H9 (cell line): ENCODE measurements at regions not wholly inside any gene's neighbourhood (a gene's known extent, or its start where the extent isn't known, plus 50 kb on each side); places are given as distances from the start of the nearest gene placed in this dataset.

Experiments
- DNase-seq: peaks from one replicate; pipeline ENCODE4 v3.0.0-alpha.2; 2017
- H2AFZ ChIP-seq: one replicate; pipeline ENCODE4 v1.6.1; 2013; ENCODE audit warnings: mild to moderate bottlenecking, low read length, control low read depth, moderate library complexity
- H2AK5ac ChIP-seq: 2 replicates; pipeline ENCODE4 v1.6.1; 2013; ENCODE audit warnings: low read length, control low read depth, mixed read lengths; ENCODE audit not compliant: insufficient read length
- H2BK120ac ChIP-seq: one replicate; pipeline ENCODE4 v1.6.1; 2013; ENCODE audit warnings: low read depth, mild to moderate bottlenecking, low read length, control low read depth, inconsistent platforms; ENCODE audit not compliant: poor library complexity, severe bottlenecking
- H2BK12ac ChIP-seq: 2 replicates; pipeline ENCODE4 v1.6.1; 2013; ENCODE audit warnings: low read length, control low read depth, mixed read lengths, low read depth; ENCODE audit not compliant: insufficient read length
- H2BK15ac ChIP-seq: 2 replicates; pipeline ENCODE4 v1.6.1; 2013; ENCODE audit warnings: low read depth, low read length, control low read depth
- H2BK20ac ChIP-seq: one replicate; pipeline ENCODE4 v1.6.1; 2013; ENCODE audit warnings: low read depth, mild to moderate bottlenecking, low read length, control low read depth, inconsistent platforms; ENCODE audit not compliant: poor library complexity, severe bottlenecking
- H2BK5ac ChIP-seq: 2 replicates; pipeline ENCODE4 v1.6.1; 2013; ENCODE audit warnings: low read length, control low read depth, mixed read lengths; ENCODE audit not compliant: insufficient read length
- H3K14ac ChIP-seq: 2 replicates; pipeline ENCODE4 v1.6.1; 2013; ENCODE audit warnings: low read length, control low read depth; ENCODE audit not compliant: insufficient read depth
- H3K18ac ChIP-seq: 2 replicates; pipeline ENCODE4 v1.6.1; 2013; ENCODE audit warnings: low read depth, mild to moderate bottlenecking, mixed read lengths, low read length, control low read depth; ENCODE audit not compliant: insufficient read length
- H3K23ac ChIP-seq: 2 replicates; pipeline ENCODE4 v1.6.1; 2013; ENCODE audit warnings: low read length, control low read depth, mixed read lengths, low read depth; ENCODE audit not compliant: insufficient read length
- H3K23me2 ChIP-seq: 2 replicates; pipeline ENCODE4 v1.6.1; 2013; ENCODE audit warnings: low read depth, mild to moderate bottlenecking, mixed read lengths, low read length, control low read depth; ENCODE audit not compliant: insufficient read length, poor library complexity, severe bottlenecking
- H3K27ac ChIP-seq: 2 replicates; pipeline ENCODE4 v1.5.1; 2013; ENCODE audit warnings: low read length, control low read depth, mixed read lengths, low read depth; ENCODE audit not compliant: insufficient read length
- H3K27me3 ChIP-seq: 2 replicates; pipeline ENCODE4 v1.6.1; 2013; ENCODE audit warnings: low read length, control low read depth, inconsistent platforms; ENCODE audit not compliant: insufficient read depth
- H3K4ac ChIP-seq: 2 replicates; pipeline ENCODE4 v1.6.1; 2013; ENCODE audit warnings: low read depth, mild to moderate bottlenecking, control low read depth, inconsistent platforms, low read length, moderate library complexity
- H3K4me1 ChIP-seq: 2 replicates; pipeline ENCODE4 v1.6.1; 2013; ENCODE audit warnings: low read length, control low read depth, inconsistent platforms; ENCODE audit not compliant: insufficient read depth
- H3K4me2 ChIP-seq: 2 replicates; pipeline ENCODE4 v1.6.1; 2013; ENCODE audit warnings: low read length, control low read depth, mixed read lengths; ENCODE audit not compliant: insufficient read length, insufficient read depth
- H3K56ac ChIP-seq: 2 replicates; pipeline ENCODE4 v1.6.1; 2013; ENCODE audit warnings: low read depth, mild to moderate bottlenecking, mixed read lengths, low read length, control low read depth; ENCODE audit not compliant: insufficient read length
- H3K79me1 ChIP-seq: 2 replicates; pipeline ENCODE4 v1.6.1; 2013; ENCODE audit warnings: low read depth, mild to moderate bottlenecking, moderate library complexity, low read length, control low read depth, inconsistent platforms; ENCODE audit not compliant: insufficient read depth, poor library complexity, severe bottlenecking
- H3K79me2 ChIP-seq: 2 replicates; pipeline ENCODE4 v1.6.1; 2013; ENCODE audit warnings: low read length, control low read depth, inconsistent platforms; ENCODE audit not compliant: insufficient read depth
- H3K9ac ChIP-seq: 2 replicates; pipeline ENCODE4 v1.6.1; 2013; ENCODE audit warnings: low read length, control low read depth, mixed read lengths; ENCODE audit not compliant: insufficient read length; ENCODE audit errors: extremely low read depth
- H3K9me3 ChIP-seq: one replicate; pipeline ENCODE4 v1.6.1; 2013; ENCODE audit warnings: low read depth, low read length, inconsistent platforms; ENCODE audit not compliant: control insufficient read depth
- H3T11ph ChIP-seq: one replicate; pipeline ENCODE4 v1.6.1; 2013; ENCODE audit warnings: mild to moderate bottlenecking, low read length, control low read depth, inconsistent platforms
- H4K20me1 ChIP-seq: one replicate; pipeline ENCODE4 v1.6.1; 2013; ENCODE audit not compliant: control insufficient read depth, insufficient read length, insufficient read depth
- H4K5ac ChIP-seq: 2 replicates; pipeline ENCODE4 v1.6.1; 2013; ENCODE audit warnings: low read depth, mild to moderate bottlenecking, mixed read lengths, low read length, control low read depth; ENCODE audit not compliant: insufficient read length
- H4K8ac ChIP-seq: replicated peaks from 2 replicates; pipeline ENCODE4 v1.6.1; 2013; ENCODE audit warnings: low read length, control low read depth, mixed read lengths, low read depth; ENCODE audit not compliant: insufficient read length
- H4K91ac ChIP-seq: 2 replicates; pipeline ENCODE4 v1.6.1; 2013; ENCODE audit warnings: low read depth, mild to moderate bottlenecking, moderate library complexity, mixed read lengths, low read length, control low read depth; ENCODE audit not compliant: insufficient read length
- H3K27ac Mint-ChIP-seq, 3 experiments: 2 replicates in 2 of 3; 3 replicates in 1 of 3; pipeline ENCODE4 v1.8.0; 2020 to 2021; ENCODE audit warnings: mixed read lengths in 3 of 3, mild to moderate bottlenecking in 1 of 3, moderate library complexity in 1 of 3
- H3K27me3 Mint-ChIP-seq: 2 replicates; pipeline ENCODE4 v1.8.0; 2021; ENCODE audit warnings: low read depth, mild to moderate bottlenecking, moderate library complexity, mixed read lengths
- H3K36me3 Mint-ChIP-seq, 3 experiments: 2 replicates in 2 of 3; 3 replicates in 1 of 3; pipeline ENCODE4 v1.8.0; 2020 to 2021; ENCODE audit warnings: low read depth in 3 of 3, mixed read lengths in 3 of 3; ENCODE audit not compliant: insufficient read depth in 1 of 3
- H3K4me1 Mint-ChIP-seq, 2 experiments: 2 replicates each; pipeline ENCODE4 v1.8.0; 2020; ENCODE audit warnings: mixed read lengths in 2 of 2
- H3K4me3 Mint-ChIP-seq, 2 experiments: 2 replicates in 1 of 2; 3 replicates in 1 of 2; pipeline ENCODE4 v1.8.0; 2020 to 2021; ENCODE audit warnings: mild to moderate bottlenecking in 2 of 2, mixed read lengths in 2 of 2, moderate library complexity in 1 of 2
- H3K9me3 Mint-ChIP-seq, 2 experiments: 2 replicates in 1 of 2; 3 replicates in 1 of 2; pipeline ENCODE4 v1.8.0; 2020; ENCODE audit warnings: mild to moderate bottlenecking in 2 of 2, mixed read lengths in 2 of 2, moderate library complexity in 1 of 2
- WGBS: extraction: QIAGEN DNeasy Blood & Tissue Kit; methylation state at CpG from one replicate; pipeline ENCODE4 v1.1.7; 2013; ENCODE audit warnings: missing lambda C conversion rate, low lambda C conversion rate, mixed read lengths; ENCODE audit not compliant: insufficient read length; ENCODE audit errors: extremely low coverage; 5-methylcytosine and 5-hydroxymethylcytosine counted together
- TF ChIP-seq, protein P1 (sequence below): fragments of 200-600 bp; sonication (generic); conservative IDR thresholded peaks from 3 replicates; pipeline ENCODE4 v1.8.0; 2021; ENCODE audit warnings: antibody characterized with exemption, mild to moderate bottlenecking

DNA sequence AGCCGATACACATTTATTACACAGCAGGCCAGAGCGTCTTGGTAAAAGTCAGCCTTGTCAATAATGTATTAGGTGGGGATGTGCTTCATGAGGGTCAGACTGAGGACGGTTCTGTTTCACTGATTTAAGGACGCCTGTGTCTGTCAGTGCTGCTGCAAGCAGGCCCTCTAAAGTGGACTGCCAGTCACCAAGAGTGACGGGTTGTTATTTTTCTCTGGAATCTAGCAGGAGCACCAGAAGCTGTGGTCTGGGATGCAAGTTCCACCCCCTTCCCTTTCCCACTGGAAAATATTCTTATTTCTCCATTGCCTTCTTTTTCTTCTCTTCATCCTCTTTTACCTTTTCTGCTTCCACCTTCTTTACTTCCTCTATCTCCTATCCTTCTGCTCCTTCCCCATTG is 191.2 kb upstream of the NCAM1 start:
- H2BK120ac ChIP-seq = no peak overlapping the region
- H3K4me2 ChIP-seq = no peak overlapping the region
- TF ChIP-seq, protein P1, sequence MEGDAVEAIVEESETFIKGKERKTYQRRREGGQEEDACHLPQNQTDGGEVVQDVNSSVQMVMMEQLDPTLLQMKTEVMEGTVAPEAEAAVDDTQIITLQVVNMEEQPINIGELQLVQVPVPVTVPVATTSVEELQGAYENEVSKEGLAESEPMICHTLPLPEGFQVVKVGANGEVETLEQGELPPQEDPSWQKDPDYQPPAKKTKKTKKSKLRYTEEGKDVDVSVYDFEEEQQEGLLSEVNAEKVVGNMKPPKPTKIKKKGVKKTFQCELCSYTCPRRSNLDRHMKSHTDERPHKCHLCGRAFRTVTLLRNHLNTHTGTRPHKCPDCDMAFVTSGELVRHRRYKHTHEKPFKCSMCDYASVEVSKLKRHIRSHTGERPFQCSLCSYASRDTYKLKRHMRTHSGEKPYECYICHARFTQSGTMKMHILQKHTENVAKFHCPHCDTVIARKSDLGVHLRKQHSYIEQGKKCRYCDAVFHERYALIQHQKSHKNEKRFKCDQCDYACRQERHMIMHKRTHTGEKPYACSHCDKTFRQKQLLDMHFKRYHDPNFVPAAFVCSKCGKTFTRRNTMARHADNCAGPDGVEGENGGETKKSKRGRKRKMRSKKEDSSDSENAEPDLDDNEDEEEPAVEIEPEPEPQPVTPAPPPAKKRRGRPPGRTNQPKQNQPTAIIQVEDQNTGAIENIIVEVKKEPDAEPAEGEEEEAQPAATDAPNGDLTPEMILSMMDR = no peak
- no peak overlapping the region for H3T11ph ChIP-seq
- H3K79me2 ChIP-seq = no peaks in the 10 kb centered on the region
- H2BK15ac ChIP-seq = no peak overlapping the region
- H4K91ac ChIP-seq = no peak overlapping the region
- no peak overlapping the region for H3K4ac ChIP-seq
- H2AK5ac ChIP-seq = no peak overlapping the region
- no peaks in the 10 kb centered on the region; a peak in 2 of 7 replicates for H3K36me3 Mint-ChIP-seq
- no peaks in the 10 kb centered on the region for H4K20me1 ChIP-seq
- H3K27me3 ChIP-seq = no peaks in the 10 kb centered on the region
- H3K79me1 ChIP-seq = no peaks in the 10 kb centered on the region
- DNase-seq = no peak
- no peak overlapping the region for H2AFZ ChIP-seq
- no peak overlapping the region for H3K56ac ChIP-seq
- H4K5ac ChIP-seq = no peak overlapping the region
- no peak overlapping the region for H3K9ac ChIP-seq
- no peak overlapping the region for H4K8ac ChIP-seq
- H3K9me3 Mint-ChIP-seq = no peaks in the 10 kb centered on the region; a peak in 1 of 5 replicates
- no peak overlapping the region for H2BK20ac ChIP-seq
- no CpG with 5 or more reads among the region's 5 CpGs for WGBS
- H3K27me3 Mint-ChIP-seq = peaks cover 7% of the 10 kb centered on the region
- no peaks in the 10 kb centered on the region for H3K4me1 Mint-ChIP-seq
- no peak overlapping the region for H3K27ac Mint-ChIP-seq
- H3K9me3 ChIP-seq = no peaks in the 10 kb centered on the region
- no peak overlapping the region for H3K27ac ChIP-seq
- no peak overlapping the region for H3K18ac ChIP-seq
- H3K4me3 Mint-ChIP-seq = no peak overlapping the region
- H2BK12ac ChIP-seq = no peak overlapping the region
- H3K23ac ChIP-seq = no peak overlapping the region
- H3K23me2 ChIP-seq = no peaks in the 10 kb centered on the region
- H2BK5ac ChIP-seq = no peak overlapping the region
- no peaks in the 10 kb centered on the region for H3K4me1 ChIP-seq
- no peak overlapping the region for H3K14ac ChIP-seq
